RWPE1 (cell line): ENCODE measurements at regions not wholly inside any gene's neighbourhood (a gene's known extent, or its start where the extent isn't known, plus 50 kb on each side); places are given as distances from the start of the nearest gene placed in this dataset.
"Not testable (repeated sequence)": the region's sequence is repeated elsewhere in the genome, so short reads cannot be mapped to it uniquely, and the experiment has no call there.

Experiments used
- CTCF ChIA-PET: fragments of 350-600 bp; sonication (Branson Sonifier 250); formaldehyde crosslinking; extraction: SDS; loops from one replicate; lab custom pipeline; 2021; lab: Yijun Ruan, JAX
- POLR2A ChIA-PET: fragments of 400-600 bp; formaldehyde crosslinking; extraction: SDS; loops from one replicate; lab custom pipeline; 2020; ENCODE audit warnings: antibody characterized with exemption; ENCODE audit not compliant: low non-redundant PET; lab: Yijun Ruan, JAX
- DNase-seq: peaks from one replicate; pipeline ENCODE4 v3.0.0; 2012; ENCODE audit warnings: low spot score
- H3K27ac ChIP-seq: fragments of 450-650 bp; 2 replicates; pipeline ENCODE4 v1.5.1; 2017
- TF ChIP-seq, protein P1 (sequence below): fragments of 450-650 bp; conservative IDR thresholded peaks from 2 replicates; pipeline ENCODE4 v1.5.1; 2017; ENCODE audit warnings: low read depth, mild to moderate bottlenecking

DNA sequence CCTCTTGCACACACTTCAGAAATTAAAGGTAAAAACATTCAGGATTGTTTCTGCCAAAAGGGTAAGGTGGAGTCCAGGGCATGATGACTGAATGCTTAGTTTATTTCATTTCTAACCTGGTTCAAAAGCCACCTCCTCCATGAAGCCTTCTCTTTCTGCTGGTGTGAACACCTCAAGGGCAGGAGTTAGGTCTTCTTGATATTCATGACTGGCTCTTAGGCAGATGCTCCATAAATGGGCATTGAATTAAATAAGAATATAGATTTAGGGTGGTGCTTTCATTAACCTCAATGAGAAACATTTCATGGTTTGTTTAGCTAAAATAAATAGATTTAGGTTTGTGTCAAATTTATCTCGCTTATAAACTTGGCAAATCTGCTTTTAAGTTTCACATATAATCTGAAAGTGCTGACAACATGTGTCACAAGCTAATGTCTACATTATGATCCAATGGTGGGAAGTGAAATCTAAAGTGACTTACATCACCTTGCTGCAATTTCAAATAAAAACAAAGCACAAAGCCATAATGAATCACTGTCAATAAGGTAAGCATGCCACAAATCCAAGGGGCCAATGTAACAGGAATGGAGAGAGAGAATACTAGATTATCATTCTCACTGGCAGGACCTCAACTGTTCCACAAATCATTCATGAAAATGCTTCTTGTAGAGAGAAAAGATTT lies 72.7 kb upstream of the GRIP1 start:
- ChIA-PET CTCF (no interaction called here), POLR2A (no interaction called here)
- H3K27ac ChIP-seq, result no peak overlapping the region
- TF ChIP-seq, protein P1, sequence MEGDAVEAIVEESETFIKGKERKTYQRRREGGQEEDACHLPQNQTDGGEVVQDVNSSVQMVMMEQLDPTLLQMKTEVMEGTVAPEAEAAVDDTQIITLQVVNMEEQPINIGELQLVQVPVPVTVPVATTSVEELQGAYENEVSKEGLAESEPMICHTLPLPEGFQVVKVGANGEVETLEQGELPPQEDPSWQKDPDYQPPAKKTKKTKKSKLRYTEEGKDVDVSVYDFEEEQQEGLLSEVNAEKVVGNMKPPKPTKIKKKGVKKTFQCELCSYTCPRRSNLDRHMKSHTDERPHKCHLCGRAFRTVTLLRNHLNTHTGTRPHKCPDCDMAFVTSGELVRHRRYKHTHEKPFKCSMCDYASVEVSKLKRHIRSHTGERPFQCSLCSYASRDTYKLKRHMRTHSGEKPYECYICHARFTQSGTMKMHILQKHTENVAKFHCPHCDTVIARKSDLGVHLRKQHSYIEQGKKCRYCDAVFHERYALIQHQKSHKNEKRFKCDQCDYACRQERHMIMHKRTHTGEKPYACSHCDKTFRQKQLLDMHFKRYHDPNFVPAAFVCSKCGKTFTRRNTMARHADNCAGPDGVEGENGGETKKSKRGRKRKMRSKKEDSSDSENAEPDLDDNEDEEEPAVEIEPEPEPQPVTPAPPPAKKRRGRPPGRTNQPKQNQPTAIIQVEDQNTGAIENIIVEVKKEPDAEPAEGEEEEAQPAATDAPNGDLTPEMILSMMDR, result no peak
- no peak for DNase-seq

DNA sequence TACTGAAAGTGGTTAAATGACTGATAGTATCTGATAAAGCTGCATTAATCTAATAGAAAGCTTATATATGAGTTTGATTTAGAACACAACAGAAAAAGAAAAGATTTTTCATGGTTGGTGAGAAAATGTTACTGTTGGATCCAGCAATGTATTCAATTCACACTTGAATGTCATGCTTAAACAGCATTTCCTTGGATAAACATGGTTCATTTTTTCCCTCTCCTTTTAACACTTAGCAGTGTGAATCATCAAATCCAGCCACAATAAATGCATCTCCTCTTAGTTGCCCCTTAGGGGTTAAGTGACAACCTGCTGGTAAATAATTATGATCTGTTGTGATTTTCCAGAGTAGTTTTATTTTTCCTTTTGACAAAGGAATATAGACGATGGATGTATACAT lies 74.9 kb upstream of the GRIP1 start:
- TF ChIP-seq, protein P1, result no peak
- POLR2A ChIA-PET, result no interaction called here
- DNase-seq, result no peak
- H3K27ac ChIP-seq, result no peak overlapping the region
- CTCF ChIA-PET, result interaction anchor here (0.6 kb wide), 1 partner anchor 45 kb away, joined by 3 read pairs; no protein-coding TSS in a partner anchor

DNA sequence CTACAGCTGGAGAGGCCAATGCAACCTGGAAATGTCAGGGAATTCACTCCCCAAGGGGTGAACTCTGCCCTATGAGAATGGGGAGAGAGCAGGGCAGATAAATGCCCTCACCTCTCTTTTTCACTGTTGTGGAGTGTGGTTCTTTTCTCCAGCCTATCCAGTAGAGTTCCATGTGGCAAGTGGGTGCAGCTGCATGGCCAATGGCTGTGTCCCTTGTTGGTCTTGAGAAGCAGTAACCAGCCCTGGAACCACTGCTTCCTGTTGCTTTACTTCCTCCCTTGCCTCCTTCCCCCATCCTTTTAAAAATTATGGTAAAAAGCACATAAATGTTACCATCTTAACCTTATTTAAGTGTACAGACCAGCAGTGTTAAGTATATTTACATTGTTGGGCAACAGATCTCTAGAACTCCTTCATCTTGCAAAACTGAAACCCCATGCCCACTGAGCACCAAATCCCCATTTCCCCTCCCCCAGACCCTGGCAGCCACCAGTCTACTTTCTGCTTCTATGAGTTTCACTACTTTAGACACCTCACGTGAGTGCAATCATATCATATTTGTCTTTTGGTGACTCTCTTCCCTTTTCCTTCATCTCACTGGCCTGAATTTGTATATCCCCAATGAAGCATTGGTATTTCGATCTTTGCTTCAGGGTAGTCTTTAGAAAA lies 77.0 kb upstream of the GRIP1 start:
- H3K27ac ChIP-seq, result no peak overlapping the region
- POLR2A ChIA-PET, result no interaction called here
- DNase-seq, result peak; percentile 1
- CTCF ChIA-PET, result no interaction called here
- TF ChIP-seq, protein P1, result no peak

DNA sequence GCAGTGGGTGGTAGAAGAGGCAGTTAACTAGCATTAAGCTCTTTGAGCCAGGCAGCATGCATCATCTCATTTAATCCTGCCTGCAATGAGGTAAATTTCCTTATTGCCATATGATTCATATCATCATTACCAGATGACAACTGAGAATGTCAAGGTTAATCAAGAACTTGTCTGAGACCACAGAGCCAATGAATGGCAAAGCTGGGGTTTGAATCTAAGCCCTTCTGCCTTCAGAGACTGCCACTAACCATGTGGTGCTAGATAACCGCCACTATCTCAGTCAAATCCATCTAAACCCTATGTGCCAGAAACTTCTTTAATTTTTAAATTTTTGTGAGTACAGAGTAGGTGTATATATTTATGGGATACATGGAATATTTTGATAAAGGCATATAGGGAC lies 77.8 kb upstream of the GRIP1 start:
- TF ChIP-seq, protein P1, result no peak
- DNase-seq, result no peak
- ChIA-PET CTCF (no interaction called here), POLR2A (no interaction called here)
- H3K27ac ChIP-seq, result no peak overlapping the region

DNA sequence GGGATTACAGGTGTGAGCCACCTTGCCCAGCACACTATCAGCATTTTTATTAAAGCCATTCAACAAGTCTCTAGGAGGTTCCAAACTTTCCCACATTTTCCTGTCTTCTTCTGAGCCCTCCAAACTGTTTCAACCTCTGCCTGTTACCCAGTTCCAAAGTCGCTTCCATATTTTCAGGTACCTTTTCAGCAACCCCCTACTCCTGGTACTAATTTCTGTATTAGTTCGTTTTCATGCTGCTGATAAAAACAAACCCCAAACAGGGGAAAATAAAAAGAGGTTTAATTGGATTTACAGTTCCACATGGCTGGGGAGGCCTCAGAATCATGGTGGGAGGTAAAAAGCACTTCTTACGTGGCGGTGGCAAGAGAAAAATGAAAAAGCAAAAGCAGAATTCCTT lies 81.2 kb upstream of the GRIP1 start:
- H3K27ac ChIP-seq, CTCF ChIA-PET, POLR2A ChIA-PET, DNase-seq: not testable (repeated sequence)

DNA sequence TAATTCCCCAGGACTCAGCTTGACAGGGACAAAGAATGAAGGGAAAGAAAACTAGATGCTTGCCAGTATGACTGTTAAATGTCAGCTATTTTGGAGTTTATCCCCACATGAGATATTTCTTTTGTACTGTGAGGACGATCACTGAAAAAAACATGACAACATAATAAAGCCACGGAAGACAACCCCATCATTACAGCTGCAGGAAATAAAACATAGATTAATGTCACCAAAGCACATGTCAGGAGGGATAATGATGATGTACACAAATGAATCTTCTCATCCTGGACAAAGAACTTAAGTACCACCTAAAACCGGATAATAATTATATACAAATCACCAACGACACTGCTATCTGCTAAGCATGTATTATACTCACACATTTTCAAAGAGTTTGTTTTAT lies 84.6 kb upstream of the GRIP1 start:
- ChIA-PET CTCF (no interaction called here), POLR2A (no interaction called here)
- H3K27ac ChIP-seq, result no peak overlapping the region
- TF ChIP-seq, protein P1, result no peak
- DNase-seq, result no peak

DNA sequence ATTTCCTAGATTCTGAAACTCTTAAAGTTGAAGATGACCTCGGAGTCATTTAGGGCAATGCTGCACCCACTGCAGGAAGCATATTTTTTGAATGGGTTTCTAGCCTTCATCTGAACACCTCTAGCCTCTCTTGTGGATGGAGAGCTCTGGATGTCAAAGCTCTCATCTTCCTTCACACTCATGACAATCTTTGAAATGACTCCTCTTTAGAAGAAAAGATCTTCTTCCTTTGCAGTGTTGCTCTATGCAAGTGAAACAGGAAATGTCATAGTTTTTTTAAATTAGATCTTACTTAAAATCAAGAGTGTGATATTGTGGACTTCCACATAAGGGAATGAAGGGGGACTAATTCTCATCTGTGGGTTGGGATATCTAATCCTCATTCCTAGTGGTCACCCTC lies 86.3 kb upstream of the GRIP1 start:
- TF ChIP-seq, protein P1, result no peak
- CTCF ChIA-PET, result interaction anchor here (0.7 kb wide), 1 partner anchor 19 kb away, joined by 3 read pairs; no protein-coding TSS in a partner anchor
- DNase-seq, result no peak
- no peak overlapping the region for H3K27ac ChIP-seq
- POLR2A ChIA-PET, result no interaction called here
